Activated T-cell treated with anti-CD3 and anti-CD28 coated beads, Interleukin-2, amount 50 U/mL, for 4 hours (primary cell): ENCODE measurements at regions not wholly inside any gene's neighbourhood (a gene's known extent, or its start where the extent isn't known, plus 50 kb on each side); places are given as distances from the start of the nearest gene placed in this dataset.
"Not testable (repeated sequence)": the region's sequence is repeated elsewhere in the genome, so short reads cannot be mapped to it uniquely, and the experiment has no call there.

Source experiments
- ATAC-seq, 2 donors: fragments of 200-7000 bp; cut with Tn5 transposase; one replicate each; pipeline ENCODE4 v1.10.0; 2021
- DNase-seq: peaks from one replicate; pipeline ENCODE4 v3.0.0-alpha.2; 2020
- H3K27me3 Mint-ChIP-seq: one replicate; pipeline ENCODE4 v1.8.0; 2021; ENCODE audit warnings: low read depth, mixed read lengths
- H3K36me3 Mint-ChIP-seq: one replicate; pipeline ENCODE4 v1.8.0; 2022; ENCODE audit warnings: mixed read lengths; ENCODE audit not compliant: insufficient read depth
- H3K4me1 Mint-ChIP-seq: one replicate; pipeline ENCODE4 v1.8.0; 2021; ENCODE audit warnings: low read depth, mixed read lengths
- H3K4me3 Mint-ChIP-seq: one replicate; pipeline ENCODE4 v1.8.0; 2021; ENCODE audit warnings: mild to moderate bottlenecking, moderate library complexity, mixed read lengths
- H3K9me3 Mint-ChIP-seq: one replicate; pipeline ENCODE4 v1.8.0; 2021; ENCODE audit warnings: mixed read lengths

DNA sequence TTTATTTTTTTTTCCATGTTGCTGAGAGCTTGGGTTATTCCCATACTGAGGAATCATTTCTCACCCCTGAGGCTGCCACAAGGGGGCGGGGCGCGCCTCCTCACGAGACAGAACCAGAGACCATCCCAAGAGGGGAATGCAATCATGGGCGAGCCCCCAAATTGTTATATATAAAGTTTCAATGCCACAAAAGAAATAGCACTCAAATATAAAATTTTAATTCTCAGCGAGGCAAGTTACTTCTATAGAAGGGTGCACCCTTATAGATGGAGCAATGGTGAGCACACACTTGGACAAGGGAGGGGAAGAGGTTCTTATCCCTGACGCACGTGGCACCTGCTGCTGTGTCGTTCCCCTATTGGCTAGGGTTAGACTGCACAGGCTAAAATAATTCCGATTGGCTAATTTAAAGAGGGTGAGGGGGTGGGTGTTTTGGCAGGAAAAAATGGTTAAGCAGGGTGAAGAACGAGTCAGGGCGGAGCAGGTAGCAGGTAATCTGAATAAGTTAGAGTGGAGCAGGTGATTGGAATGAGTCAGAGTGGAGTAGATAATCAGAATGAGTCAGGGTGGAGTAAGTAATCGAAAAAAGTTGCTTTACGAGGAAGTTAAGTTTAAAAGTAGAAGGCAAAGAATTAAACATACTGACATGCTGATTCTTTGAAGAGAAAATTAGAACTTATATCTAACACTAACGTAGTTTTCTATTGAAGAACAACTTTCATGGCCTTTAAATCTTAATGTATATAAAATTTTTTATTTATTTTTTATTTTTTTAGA lies 177.5 kb downstream of the MTCL1 start:
- H3K4me3 Mint-ChIP-seq, result no peak overlapping the region
- H3K9me3 Mint-ChIP-seq, result peaks cover 29% of the 10 kb centered on the region
- peaks cover 1% of the 10 kb centered on the region for H3K36me3 Mint-ChIP-seq
- DNase-seq (no peak), ATAC-seq (no peak)
- H3K4me1 Mint-ChIP-seq, result no peaks in the 10 kb centered on the region
- H3K27me3 Mint-ChIP-seq, result peaks cover 6% of the 10 kb centered on the region

DNA sequence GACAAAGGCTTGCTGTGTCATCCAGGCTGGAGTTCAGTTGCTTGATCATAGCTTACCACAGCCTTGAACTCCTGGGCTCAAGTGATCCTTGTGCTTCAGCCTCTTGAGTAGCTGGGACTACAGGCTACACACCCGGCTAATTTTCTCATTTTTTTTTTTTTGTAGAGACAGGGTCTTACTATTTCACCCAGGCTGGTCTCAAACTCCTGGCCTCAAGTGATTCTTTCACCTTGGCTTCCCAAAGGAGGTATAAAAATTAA lies 178.0 kb downstream of the MTCL1 start:
- Mint-ChIP-seq H3K4me3 (no peak overlapping the region), H3K4me1 (no peaks in the 10 kb centered on the region), H3K36me3 (peaks cover 1% of the 10 kb centered on the region), H3K9me3 (peaks cover 31% of the 10 kb centered on the region), H3K27me3 (peaks cover 9% of the 10 kb centered on the region)
- DNase-seq, result no peak
- no peak for ATAC-seq

DNA sequence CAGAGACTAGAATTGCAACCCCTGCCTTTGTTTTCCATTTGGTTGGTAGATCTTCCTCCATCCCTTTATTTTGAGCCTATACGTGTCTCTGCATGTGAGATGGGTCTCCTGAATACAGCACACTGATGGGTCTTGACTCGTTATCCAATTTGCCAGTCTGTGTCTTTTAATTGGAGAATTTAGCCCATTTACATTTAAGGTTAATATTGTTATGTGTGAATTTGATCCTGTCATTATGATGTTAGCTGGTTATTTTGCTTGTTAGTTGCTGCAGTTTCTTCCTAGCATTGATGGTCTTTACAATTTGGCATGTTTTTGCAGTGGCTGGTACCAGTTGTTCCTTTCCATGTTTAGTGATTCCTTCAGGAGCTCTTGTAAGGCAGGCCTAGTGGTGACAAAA lies 182.5 kb downstream of the MTCL1 start:
- not testable (repeated sequence) for H3K4me1 Mint-ChIP-seq, H3K4me3 Mint-ChIP-seq
- H3K9me3 Mint-ChIP-seq, result peaks cover 23% of the 10 kb centered on the region

DNA sequence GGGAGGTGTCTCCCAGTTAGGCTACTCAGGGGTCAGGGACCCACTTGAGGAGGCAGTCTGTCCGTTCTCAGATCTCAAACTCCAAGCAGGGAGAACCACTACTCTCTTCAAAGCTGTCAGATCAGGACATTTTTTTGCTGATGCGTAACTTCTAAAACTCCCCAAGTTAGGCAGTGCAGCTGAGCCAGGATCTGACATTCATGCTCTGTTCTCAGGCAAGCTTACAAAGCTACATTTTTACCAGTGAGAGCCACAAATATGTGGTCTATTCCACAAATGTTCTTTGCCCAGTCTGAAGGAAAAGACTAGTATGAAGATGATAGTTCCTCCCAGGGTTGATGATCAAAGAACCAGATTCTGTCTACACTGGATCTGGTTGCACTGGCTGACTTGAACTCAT lies 184.1 kb downstream of the MTCL1 start:
- Mint-ChIP-seq H3K36me3 (no peaks in the 10 kb centered on the region), H3K9me3 (peaks cover 20% of the 10 kb centered on the region), H3K4me1 (no peaks in the 10 kb centered on the region), H3K27me3 (peaks cover 10% of the 10 kb centered on the region), H3K4me3 (no peak overlapping the region)
- DNase-seq, result no peak
- ATAC-seq, result no peak

More for the DNA sequence above, 182.5 kb downstream of the MTCL1 start:
- H3K27me3 Mint-ChIP-seq, result peaks cover 10% of the 10 kb centered on the region
- not testable (repeated sequence) for ATAC-seq, H3K36me3 Mint-ChIP-seq, DNase-seq

DNA sequence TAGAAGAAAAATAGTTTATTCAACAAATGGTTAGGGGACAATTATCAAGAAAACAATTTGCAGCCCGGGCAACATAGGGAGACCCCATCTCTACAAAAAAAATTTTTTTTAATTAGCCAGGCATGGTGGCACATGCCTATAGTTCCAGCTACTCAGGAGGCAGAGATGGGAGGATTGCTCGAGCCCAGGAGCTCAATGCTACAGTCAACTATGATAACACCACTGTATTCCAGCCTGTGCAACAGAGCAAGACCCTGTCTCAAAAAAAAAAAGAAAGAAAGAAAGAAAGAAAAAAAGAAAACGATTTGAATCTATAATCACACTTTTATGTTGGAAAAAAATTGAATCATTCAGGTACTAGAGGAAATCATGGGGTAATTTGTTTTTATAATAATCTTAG lies 185.1 kb downstream of the MTCL1 start:
- not testable (repeated sequence) for ATAC-seq, DNase-seq, H3K4me1 Mint-ChIP-seq, H3K4me3 Mint-ChIP-seq, H3K36me3 Mint-ChIP-seq
- H3K27me3 Mint-ChIP-seq, result peaks cover 10% of the 10 kb centered on the region
- peaks cover 17% of the 10 kb centered on the region for H3K9me3 Mint-ChIP-seq

DNA sequence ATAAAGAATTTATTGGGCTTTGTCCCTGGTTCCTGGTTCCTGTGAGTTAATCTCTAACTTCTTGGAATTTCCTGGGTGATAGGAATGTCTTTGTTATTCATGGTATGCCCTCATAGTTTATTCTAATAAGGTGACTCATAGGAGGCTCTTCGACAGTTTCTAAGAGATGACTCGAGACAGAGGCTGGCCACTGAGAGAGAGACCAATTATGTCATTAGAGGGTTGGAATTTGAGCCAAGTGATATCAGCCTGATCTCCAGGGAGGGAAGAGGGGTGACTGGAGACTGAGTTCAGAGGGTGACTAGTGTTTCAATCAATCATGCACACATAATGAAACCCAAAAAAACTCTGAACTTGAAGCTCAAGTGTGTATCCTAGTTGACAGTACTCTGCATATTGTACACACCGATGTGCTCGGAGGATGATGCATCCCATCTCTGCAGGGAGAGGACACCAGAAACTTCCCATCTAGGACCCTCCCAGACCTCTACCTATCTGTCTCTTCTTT lies 185.7 kb downstream of the MTCL1 start:
- H3K27me3 Mint-ChIP-seq, result peaks cover 10% of the 10 kb centered on the region
- ATAC-seq, result no peak
- H3K36me3 Mint-ChIP-seq, result no peaks in the 10 kb centered on the region
- H3K4me1 Mint-ChIP-seq, result no peaks in the 10 kb centered on the region
- H3K4me3 Mint-ChIP-seq, result no peak overlapping the region
- no peak for DNase-seq
- peaks cover 12% of the 10 kb centered on the region for H3K9me3 Mint-ChIP-seq

DNA sequence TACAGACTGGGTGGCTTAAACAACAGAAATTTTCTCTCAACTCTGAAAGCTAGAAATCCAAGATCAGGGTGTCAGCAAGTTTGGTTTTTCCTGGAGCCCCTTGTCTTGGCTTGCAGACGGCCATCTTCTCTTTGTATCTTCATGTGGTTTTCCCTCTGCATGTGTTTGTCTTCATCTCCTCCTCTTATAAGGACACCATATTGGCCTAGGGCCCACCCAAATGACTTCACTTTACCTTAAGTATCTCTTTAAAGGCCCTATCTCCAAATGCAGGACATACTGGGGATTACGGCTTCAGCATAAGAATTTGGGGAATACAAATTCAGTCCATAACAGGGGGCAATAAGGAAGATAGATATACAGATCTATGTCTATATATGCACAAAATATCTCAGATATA lies 187.9 kb downstream of the MTCL1 start:
- DNase-seq, result no peak
- Mint-ChIP-seq H3K27me3 (peaks cover 4% of the 10 kb centered on the region), H3K4me1 (no peaks in the 10 kb centered on the region), H3K4me3 (no peak overlapping the region), H3K36me3 (no peaks in the 10 kb centered on the region), H3K9me3 (no peaks in the 10 kb centered on the region)
- ATAC-seq, result no peak

DNA sequence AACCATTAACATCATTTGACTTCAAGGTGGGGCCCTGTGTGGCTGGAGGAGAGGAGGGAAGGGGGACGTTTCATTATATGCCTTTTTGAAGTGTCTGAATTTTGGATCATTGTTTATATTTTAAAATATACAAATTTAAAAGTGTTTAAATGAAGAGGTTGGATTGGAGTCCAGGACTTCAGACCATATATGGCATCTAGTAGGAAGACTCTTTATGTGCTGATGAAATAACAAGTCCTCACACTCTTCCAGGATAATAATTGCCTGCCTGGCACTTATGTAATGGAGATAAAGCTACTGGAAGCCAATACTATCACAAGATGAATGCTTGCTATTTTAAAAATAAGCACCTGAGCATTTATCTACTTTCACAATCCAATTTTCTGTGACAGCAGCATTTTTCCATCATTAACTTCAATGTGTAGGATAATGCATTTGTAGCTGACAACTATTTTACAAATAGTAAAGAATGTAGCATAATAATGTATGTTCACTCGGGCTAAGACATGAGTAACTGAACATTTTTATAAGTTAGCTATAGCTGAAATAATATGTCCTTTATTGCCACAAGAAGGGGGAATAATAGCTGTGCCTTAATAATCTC lies 188.4 kb downstream of the MTCL1 start:
- Mint-ChIP-seq H3K4me3 (no peak overlapping the region), H3K27me3 (peaks cover 2% of the 10 kb centered on the region)
- no peak for DNase-seq

DNA sequence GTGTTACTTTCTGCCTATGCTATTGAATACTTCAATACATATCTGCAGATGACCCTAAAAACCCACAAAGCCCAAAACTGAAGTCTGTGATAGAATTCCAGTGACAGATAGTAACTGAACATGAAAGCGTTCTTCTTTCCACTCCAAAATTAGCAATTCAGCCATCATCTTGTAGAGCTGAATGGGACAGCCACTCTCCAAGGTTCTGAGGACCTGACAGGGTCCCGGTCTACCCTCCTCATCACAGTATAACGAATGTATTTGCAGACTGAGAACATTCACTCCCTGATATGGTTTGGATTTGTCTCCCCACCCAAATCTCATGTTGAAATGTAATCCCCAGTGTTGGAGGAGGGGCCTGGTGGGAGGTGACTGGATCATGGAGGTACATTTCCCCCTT lies 189.5 kb downstream of the MTCL1 start:
- Mint-ChIP-seq H3K36me3 (no peaks in the 10 kb centered on the region), H3K27me3 (peaks cover 2% of the 10 kb centered on the region), H3K4me3 (no peak overlapping the region), H3K9me3 (no peaks in the 10 kb centered on the region), H3K4me1 (no peaks in the 10 kb centered on the region)
- ATAC-seq, result no peak
- DNase-seq, result no peak

More for the DNA sequence above, 188.4 kb downstream of the MTCL1 start:
- Mint-ChIP-seq H3K4me1 (no peaks in the 10 kb centered on the region), H3K36me3 (no peaks in the 10 kb centered on the region), H3K9me3 (no peaks in the 10 kb centered on the region)
- ATAC-seq, result no peak

DNA sequence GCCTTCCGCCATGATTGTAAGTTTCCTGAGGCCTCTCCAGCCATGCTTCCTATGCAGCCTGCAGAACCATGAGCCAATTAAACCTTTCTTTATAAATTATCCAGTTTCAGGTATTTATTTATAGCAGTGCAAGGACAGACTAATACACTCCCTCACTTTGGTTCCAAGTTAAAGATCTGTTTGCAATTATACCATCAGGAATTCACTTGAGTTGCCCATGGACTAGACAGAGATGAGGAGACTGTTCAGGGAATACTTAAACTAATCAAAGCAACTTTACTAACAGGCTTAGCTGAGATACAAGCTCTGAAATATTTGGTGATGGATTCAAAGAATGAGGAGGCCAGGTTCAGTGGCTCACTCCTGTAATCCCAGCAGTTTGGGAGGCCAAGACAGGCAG lies 190.0 kb downstream of the MTCL1 start:
- Mint-ChIP-seq H3K4me1 (no peaks in the 10 kb centered on the region), H3K4me3 (no peak overlapping the region), H3K9me3 (no peaks in the 10 kb centered on the region), H3K36me3 (no peaks in the 10 kb centered on the region), H3K27me3 (peaks cover 6% of the 10 kb centered on the region)
- DNase-seq, result no peak
- no peak for ATAC-seq

DNA sequence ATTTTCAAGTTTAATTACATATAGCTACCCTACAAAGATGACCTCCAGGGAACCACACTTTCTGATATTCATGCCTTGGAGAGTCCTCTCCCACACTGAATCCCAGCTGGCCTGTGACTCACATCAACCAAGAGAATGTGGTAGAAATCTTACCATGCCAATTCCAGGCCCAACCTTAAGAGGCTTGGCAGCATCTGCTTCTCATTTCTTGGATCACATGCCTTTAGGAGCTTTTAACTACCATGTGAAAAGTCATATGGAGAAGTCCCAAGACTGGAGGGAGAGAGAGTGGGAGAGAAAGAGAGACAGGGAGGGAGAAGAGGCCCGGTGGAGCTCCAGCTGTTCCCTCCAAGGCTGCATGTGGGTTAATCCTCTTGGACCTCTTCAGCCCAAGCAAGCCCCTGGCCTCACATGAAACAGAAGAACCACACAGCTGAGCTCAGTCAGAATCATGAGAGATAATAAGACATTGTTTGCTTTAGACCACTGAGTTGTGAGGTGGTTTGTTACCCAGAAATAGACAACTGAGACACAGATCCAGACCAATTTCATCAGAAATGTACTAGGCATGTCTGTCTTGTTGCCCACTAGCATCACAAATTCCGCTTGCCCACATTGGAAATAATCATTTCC lies 190.7 kb downstream of the MTCL1 start:
- ATAC-seq, result no peak
- no peaks in the 10 kb centered on the region for H3K36me3 Mint-ChIP-seq
- DNase-seq, result no peak
- peaks cover 8% of the 10 kb centered on the region for H3K27me3 Mint-ChIP-seq
- no peaks in the 10 kb centered on the region for H3K4me1 Mint-ChIP-seq
- no peaks in the 10 kb centered on the region for H3K9me3 Mint-ChIP-seq
- H3K4me3 Mint-ChIP-seq, result no peak overlapping the region

DNA sequence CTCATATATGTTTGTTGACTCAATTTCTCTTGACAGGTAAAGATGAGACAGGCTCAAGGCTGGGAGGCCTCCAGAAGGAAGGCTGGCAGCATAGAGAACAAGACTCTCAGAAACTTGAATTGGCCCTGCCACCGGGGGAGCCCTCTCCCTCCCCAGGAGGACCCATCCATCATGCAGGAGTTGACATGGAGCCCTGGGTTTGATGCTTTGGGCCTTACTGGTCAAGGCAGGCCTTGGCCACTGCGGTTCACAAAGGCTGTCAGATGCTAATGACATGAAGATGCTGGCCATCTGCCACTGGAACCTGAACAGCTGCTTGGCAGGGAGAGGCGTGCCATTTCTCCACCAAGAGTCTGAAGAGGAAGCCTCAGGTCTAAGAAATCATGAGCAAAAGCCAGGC lies 193.6 kb downstream of the MTCL1 start:
- H3K36me3 Mint-ChIP-seq, result no peaks in the 10 kb centered on the region
- no peaks in the 10 kb centered on the region for H3K4me1 Mint-ChIP-seq
- H3K9me3 Mint-ChIP-seq, result peaks cover 6% of the 10 kb centered on the region
- ATAC-seq, result no peak
- DNase-seq, result no peak
- H3K4me3 Mint-ChIP-seq, result no peak overlapping the region
- peaks cover 8% of the 10 kb centered on the region for H3K27me3 Mint-ChIP-seq

DNA sequence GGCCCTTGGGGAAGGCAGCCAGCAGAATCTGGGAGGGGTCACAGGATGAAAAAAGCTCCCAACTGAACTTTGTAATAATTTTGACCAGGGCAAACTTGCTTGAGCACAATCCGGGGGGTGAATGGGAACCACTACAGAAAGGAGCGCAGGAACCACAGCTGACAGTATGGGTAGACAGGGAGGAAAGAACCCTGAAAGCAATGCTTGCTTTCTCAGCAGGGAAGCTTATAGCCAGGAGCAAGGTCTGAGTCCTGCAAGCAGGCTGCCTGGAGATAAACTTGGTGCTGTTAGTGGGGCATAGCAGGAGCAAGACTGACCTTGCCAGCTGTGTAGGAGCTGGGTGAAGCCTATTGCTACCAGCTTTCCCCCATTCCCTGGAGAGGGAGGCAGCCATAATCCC lies 195.2 kb downstream of the MTCL1 start:
- peaks cover 8% of the 10 kb centered on the region for H3K27me3 Mint-ChIP-seq
- H3K36me3 Mint-ChIP-seq, result no peaks in the 10 kb centered on the region

DNA sequence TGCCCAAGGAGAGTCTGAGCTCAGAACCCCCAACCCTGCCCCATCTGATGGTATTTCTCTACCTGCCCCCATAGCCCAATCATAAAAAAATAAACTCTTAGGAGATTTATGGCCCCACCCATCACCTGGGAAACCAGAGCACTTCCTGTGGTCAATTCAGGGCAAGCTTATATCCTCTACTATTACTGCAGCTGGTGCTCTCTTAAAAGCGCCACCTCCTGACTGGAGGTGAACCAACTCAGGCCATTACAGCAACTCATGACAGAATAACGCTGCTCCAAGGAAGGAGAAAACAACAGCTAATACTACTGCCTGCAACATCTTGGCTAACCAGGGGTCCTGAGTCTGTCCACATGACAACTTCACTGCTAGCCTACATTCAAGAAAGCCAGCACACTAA lies 195.7 kb downstream of the MTCL1 start:
- DNase-seq (no peak), ATAC-seq (no peak)
- Mint-ChIP-seq H3K4me1 (no peaks in the 10 kb centered on the region), H3K36me3 (no peaks in the 10 kb centered on the region), H3K4me3 (no peak overlapping the region), H3K9me3 (peaks cover 6% of the 10 kb centered on the region), H3K27me3 (peaks cover 8% of the 10 kb centered on the region)

More for the DNA sequence above, 195.2 kb downstream of the MTCL1 start:
- ATAC-seq (no peak), DNase-seq (no peak)
- Mint-ChIP-seq H3K4me3 (no peak overlapping the region), H3K9me3 (peaks cover 6% of the 10 kb centered on the region), H3K4me1 (no peaks in the 10 kb centered on the region)

DNA sequence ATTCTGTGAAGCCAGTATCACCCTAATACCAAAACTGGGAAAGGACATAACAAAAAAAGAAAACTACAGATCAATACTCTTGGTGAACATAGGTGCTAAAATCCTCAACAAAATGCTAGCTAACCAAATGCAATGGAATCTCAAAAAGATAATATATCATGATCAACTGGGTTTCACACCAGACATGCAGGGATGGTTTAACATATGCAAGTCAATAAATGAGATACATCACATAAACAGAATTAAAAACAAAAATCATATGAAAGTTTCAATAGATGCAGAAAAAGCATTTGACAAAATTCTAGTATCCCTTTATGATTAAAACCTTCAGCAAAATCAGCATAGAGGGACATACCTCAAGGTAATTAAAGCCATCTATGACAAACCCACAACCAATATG lies 198.2 kb upstream of the NDUFV2 start:
- Mint-ChIP-seq H3K9me3 (peaks cover 6% of the 10 kb centered on the region), H3K4me1 (no peaks in the 10 kb centered on the region), H3K4me3 (no peak overlapping the region), H3K27me3 (peaks cover 8% of the 10 kb centered on the region), H3K36me3 (no peaks in the 10 kb centered on the region)
- no peak for ATAC-seq
- DNase-seq, result no peak
